SJCRH30 (cell line): ENCODE measurements at regions not wholly inside any gene's neighbourhood (a gene's known extent, or its start where the extent isn't known, plus 50 kb on each side); places are given as distances from the start of the nearest gene placed in this dataset.
"Not testable (repeated sequence)": the region's sequence is repeated elsewhere in the genome, so short reads cannot be mapped to it uniquely, and the experiment has no call there.

Experiments used
- DNase-seq, 2 experiments: peaks; one replicate each; pipeline ENCODE4 v3.0.0-alpha.2; 2015 to 2020
- H3K27ac ChIP-seq: fragments of 250-450 bp; sonication (Bioruptor Pico); 2 replicates; pipeline ENCODE4 v1.5.1; 2020; ENCODE audit warnings: mild to moderate bottlenecking, moderate library complexity
- H3K27me3 ChIP-seq: fragments of 250-450 bp; sonication (Bioruptor Pico); 2 replicates; pipeline ENCODE4 v1.5.1; 2020; ENCODE audit warnings: mild to moderate bottlenecking, moderate library complexity
- H3K36me3 ChIP-seq: fragments of 250-450 bp; sonication (Bioruptor Pico); 2 replicates; pipeline ENCODE4 v1.5.1; 2020; ENCODE audit warnings: mild to moderate bottlenecking, moderate library complexity
- H3K4me1 ChIP-seq: fragments of 250-450 bp; sonication (Bioruptor Pico); 2 replicates; pipeline ENCODE4 v1.5.1; 2020; ENCODE audit warnings: mild to moderate bottlenecking, moderate library complexity
- H3K4me3 ChIP-seq: fragments of 250-450 bp; sonication (Bioruptor Pico); 2 replicates; pipeline ENCODE4 v1.5.1; 2020; ENCODE audit warnings: mild to moderate bottlenecking, moderate library complexity
- H3K9me3 ChIP-seq: fragments of 250-450 bp; sonication (Bioruptor Pico); replicated peaks from 2 replicates; pipeline ENCODE4 v1.5.1; 2020; ENCODE audit warnings: mild to moderate bottlenecking, moderate library complexity

DNA sequence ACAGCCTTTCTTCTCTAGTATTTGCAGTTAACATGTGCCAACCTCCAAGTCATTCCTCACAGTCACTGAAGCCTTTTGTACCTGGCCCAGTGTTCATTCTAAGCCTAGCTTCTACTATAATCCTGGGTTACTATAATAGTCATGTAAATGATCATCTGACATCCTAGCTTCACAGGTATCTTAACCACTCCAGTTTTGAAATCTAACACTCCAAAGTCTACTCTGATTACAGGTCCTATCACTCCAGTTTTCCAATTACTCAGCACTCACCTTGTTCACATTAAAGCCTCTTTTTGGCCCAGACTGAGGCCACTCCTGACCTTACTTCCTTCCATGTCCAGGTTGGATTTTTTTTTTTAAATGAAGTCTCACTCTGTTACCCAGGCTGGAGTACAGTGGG lies 87.6 kb upstream of the ZCCHC13 start:
- H3K4me3 ChIP-seq, result no peak overlapping the region
- DNase-seq, result no peak
- H3K27me3 ChIP-seq, result no peaks in the 10 kb centered on the region
- H3K36me3 ChIP-seq, result peaks cover 62% of the 10 kb centered on the region
- no peaks in the 10 kb centered on the region for H3K9me3 ChIP-seq
- no peaks in the 10 kb centered on the region for H3K4me1 ChIP-seq
- no peak overlapping the region for H3K27ac ChIP-seq

DNA sequence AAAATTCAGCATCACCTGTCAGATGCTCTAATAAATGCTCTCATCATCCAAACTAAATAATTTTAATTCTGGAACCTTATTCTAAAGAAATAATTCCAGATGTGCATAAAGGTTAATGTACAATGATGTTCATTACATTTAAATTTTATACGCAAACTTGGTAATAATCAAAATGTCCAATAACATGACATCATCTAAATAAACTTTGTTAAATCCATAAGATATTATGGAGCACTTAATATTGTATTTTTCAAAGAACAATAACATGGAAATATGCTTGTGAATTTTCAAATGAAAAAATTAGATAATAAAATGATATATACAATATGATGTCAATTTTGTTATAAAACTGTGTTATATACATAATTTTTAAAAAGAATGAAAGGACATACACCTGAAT lies 92.1 kb upstream of the ZCCHC13 start:
- no peak for DNase-seq
- Histone ChIP-seq H3K4me1 (no peaks in the 10 kb centered on the region), H3K27me3 (no peaks in the 10 kb centered on the region), H3K36me3 (peaks cover 63% of the 10 kb centered on the region), H3K9me3 (no peaks in the 10 kb centered on the region), H3K4me3 (no peak overlapping the region), H3K27ac (no peak overlapping the region)

DNA sequence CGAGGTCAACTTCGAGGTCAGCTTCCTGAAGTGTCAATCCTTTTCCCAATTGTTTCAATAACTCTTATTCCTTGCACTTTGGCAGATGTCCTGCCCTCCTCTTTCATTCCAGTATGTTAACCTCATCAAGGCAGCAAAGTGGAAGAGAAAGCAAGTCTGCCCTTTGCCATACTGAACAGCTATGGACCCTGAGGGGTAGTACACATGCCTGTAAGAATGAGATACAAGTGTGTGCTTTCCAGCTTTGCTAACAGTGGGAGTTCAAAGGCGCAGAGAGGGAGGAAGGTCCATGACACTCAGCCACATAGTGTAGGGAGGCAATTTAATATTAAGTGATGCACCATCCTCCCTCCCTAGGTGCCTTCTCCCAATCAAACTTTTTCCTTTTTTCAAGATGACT lies 96.4 kb upstream of the ZCCHC13 start:
- Histone ChIP-seq H3K27me3 (no peaks in the 10 kb centered on the region), H3K36me3 (peaks cover 47% of the 10 kb centered on the region)

DNA sequence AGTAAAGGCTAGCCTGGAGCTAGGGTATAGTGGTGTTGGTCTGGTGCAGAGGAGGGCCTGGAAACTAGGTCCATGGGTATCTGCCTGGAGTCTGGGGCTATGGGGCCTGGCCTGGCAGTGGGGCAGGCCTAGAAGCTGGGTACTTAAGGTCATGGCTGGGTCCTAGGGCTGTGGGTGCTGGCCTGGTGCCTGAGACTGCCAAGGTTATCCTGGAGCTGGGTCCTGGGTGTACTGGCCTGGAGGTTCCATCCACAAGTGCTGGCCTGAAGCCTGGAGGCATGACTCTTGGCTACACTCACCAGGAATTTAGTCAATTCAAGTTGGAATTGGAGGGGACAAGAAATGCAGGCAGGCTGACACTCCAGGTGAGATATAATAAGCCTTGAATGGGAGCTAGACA lies 108.4 kb upstream of the ZCCHC13 start:
- H3K27me3 ChIP-seq, result no peaks in the 10 kb centered on the region
- no peak overlapping the region for H3K27ac ChIP-seq
- peaks cover 2% of the 10 kb centered on the region; the same call in 1 of the 2 replicates for H3K36me3 ChIP-seq
- no peak for DNase-seq
- H3K4me3 ChIP-seq, result no peak overlapping the region
- no peaks in the 10 kb centered on the region for H3K9me3 ChIP-seq
- H3K4me1 ChIP-seq, result no peaks in the 10 kb centered on the region

More for the DNA sequence above, 96.4 kb upstream of the ZCCHC13 start:
- no peaks in the 10 kb centered on the region for H3K9me3 ChIP-seq
- no peak overlapping the region for H3K4me3 ChIP-seq
- no peaks in the 10 kb centered on the region for H3K4me1 ChIP-seq
- no peak for DNase-seq
- H3K27ac ChIP-seq, result no peak overlapping the region

DNA sequence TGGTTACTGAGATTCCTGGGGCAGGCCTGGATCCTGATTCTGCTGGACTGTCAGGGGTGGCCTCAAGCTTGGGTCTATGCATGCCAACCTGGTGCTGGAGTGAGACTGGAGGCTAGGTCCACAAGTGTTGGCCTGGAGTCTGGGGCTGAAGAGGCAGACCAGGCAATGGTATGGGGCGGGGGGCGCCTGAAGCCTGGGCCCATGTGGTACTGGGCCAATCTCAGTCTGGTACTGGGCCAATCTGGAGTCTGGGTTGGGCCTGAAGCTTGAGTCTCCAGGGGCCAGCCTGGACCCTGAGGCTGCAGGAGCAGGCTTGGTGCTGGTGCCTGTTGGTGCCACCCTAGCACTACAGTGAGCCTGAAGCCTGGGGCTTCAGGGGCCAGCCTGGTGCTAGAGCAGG lies 108.9 kb upstream of the ZCCHC13 start:
- H3K9me3 ChIP-seq, result no peaks in the 10 kb centered on the region
- no peak overlapping the region for H3K27ac ChIP-seq
- H3K27me3 ChIP-seq, result no peaks in the 10 kb centered on the region
- peaks cover 2% of the 10 kb centered on the region; the same call in 1 of the 2 replicates for H3K36me3 ChIP-seq
- no peaks in the 10 kb centered on the region for H3K4me1 ChIP-seq
- no peak for DNase-seq
- H3K4me3 ChIP-seq, result no peak overlapping the region

DNA sequence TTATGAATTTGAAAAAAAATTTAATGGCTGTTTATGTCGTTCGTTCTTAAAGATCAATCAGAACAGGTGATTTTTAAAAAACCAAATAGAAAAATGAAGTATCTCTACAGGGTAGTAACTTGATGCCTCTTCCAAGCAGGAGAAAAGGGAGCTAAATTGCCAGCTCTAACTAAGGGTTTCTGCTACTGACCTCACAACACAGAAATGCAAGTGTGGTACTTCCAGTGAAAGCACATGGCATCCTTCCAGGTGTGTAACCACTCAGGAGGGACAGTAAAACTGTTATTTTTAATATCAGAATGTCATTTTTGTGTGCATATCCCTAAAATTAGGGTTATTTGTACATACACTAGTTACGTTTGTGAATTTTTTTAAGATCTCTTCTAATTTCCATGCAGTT lies 116.8 kb upstream of the ZCCHC13 start:
- H3K36me3 ChIP-seq, result no peaks in the 10 kb centered on the region
- H3K4me3 ChIP-seq, result no peak overlapping the region
- DNase-seq, result no peak
- H3K4me1 ChIP-seq, result no peaks in the 10 kb centered on the region
- H3K9me3 ChIP-seq, result no peaks in the 10 kb centered on the region
- H3K27me3 ChIP-seq, result no peaks in the 10 kb centered on the region
- H3K27ac ChIP-seq, result no peak overlapping the region

DNA sequence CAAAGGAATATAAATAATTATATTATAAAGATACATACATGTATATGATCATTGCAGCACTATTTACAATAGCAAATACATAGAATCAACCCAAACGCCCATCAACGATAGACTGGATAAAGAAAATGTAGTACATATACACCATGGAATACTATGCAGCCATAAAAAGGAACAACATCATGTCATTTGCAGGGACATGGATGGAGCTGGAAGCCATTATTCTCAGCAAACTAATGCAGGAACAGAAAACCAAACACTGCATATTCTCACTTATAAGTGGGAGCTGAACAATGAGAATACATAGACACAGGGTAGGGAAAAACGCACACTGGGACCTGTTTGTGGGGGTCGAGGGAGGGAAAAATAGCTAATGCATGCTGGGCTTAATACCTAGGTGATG lies 120.9 kb upstream of the ZCCHC13 start:
- not testable (repeated sequence) for H3K4me3 ChIP-seq, H3K27me3 ChIP-seq, DNase-seq, H3K36me3 ChIP-seq, H3K9me3 ChIP-seq, H3K4me1 ChIP-seq, H3K27ac ChIP-seq

DNA sequence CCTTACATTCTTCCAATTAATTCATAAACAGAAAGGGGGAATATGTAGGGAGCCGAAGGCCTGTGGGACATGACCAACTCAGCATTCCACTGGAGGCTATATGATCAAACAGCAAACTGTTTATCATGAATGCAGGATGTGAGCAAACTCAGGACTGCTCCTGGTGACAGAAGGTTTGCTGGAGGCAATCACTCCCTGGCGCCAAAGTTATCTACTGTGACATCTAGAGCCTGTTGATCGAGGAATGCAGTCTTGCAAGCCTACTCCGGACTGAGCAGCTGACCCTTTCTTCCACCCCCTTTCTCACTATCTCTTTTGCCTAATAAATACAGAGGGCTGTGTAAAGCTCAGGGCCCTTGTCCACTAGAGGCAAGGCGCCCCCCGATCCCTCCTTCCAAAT lies 122.0 kb upstream of the ZCCHC13 start:
- not testable (repeated sequence) for DNase-seq, H3K36me3 ChIP-seq

DNA sequence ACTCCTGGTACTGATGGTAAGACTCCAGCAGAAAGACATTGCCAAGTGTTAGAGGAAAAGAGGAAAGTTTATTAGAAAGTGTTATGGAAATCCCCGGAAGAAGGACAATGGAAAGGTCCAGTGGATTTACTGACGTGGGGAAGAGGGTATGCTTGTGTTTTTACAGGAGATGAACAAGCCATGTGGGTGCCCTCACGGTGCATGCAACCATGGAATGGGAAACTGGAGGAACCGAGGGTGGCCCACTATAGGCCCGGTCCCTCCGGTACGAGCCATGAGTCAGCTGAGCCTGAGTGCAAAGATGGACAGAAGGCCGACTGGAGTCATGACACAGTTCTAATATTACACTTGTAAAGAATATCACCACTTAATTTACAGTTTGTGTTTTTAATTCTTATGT lies 123.3 kb upstream of the ZCCHC13 start:
- no peak overlapping the region for H3K27ac ChIP-seq
- no peaks in the 10 kb centered on the region for H3K36me3 ChIP-seq
- DNase-seq, result no peak
- H3K9me3 ChIP-seq, result no peaks in the 10 kb centered on the region
- H3K4me3 ChIP-seq, result no peak overlapping the region
- no peaks in the 10 kb centered on the region for H3K27me3 ChIP-seq
- H3K4me1 ChIP-seq, result no peaks in the 10 kb centered on the region

More for the DNA sequence above, 122.0 kb upstream of the ZCCHC13 start:
- not testable (repeated sequence) for H3K27me3 ChIP-seq, H3K4me1 ChIP-seq, H3K4me3 ChIP-seq, H3K9me3 ChIP-seq, H3K27ac ChIP-seq

DNA sequence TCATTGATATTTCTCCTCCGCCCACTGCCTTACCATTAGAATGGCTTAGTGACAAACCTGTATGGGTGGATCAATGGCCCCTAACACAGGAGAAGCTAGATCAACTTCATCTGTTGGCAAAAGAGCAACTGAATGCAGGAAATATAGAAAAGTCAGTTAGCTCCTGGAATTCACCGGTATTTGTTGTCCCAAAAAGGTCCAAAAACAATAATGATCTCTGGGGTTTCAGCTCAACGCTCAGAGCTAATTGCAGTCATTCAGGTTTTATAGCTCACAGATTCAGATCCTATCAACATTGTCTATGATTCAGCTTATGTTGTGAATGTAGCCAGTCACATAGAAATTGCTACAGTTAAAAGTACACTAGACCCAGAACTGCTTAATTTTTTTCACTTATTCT lies 124.0 kb upstream of the ZCCHC13 start:
- Histone ChIP-seq H3K4me3 (no peak overlapping the region), H3K27ac (no peak overlapping the region), H3K27me3 (no peaks in the 10 kb centered on the region), H3K9me3 (no peaks in the 10 kb centered on the region), H3K36me3 (no peaks in the 10 kb centered on the region), H3K4me1 (no peaks in the 10 kb centered on the region)
- DNase-seq, result no peak

DNA sequence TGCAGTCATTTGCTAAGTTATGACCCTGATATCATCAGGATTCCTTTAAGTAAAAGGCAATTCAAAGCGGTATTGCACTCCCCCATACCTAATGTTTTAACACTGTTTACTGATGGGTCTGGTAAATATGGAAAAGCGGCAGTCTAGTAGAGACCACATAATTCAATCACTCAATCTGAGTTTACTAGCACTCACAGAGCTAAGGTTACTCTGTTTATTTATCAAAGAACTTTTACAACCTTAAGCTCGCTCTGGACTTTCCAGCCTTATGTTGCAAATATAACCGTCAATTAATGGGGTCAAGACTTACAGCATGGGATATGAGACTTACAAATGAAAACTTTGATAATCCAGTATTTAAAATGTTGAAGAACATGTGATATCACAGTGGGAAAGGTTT lies 124.5 kb upstream of the ZCCHC13 start:
- Histone ChIP-seq H3K4me3 (no peak overlapping the region), H3K9me3 (no peaks in the 10 kb centered on the region), H3K4me1 (no peaks in the 10 kb centered on the region), H3K27ac (no peak overlapping the region), H3K27me3 (no peaks in the 10 kb centered on the region), H3K36me3 (no peaks in the 10 kb centered on the region)
- no peak for DNase-seq

DNA sequence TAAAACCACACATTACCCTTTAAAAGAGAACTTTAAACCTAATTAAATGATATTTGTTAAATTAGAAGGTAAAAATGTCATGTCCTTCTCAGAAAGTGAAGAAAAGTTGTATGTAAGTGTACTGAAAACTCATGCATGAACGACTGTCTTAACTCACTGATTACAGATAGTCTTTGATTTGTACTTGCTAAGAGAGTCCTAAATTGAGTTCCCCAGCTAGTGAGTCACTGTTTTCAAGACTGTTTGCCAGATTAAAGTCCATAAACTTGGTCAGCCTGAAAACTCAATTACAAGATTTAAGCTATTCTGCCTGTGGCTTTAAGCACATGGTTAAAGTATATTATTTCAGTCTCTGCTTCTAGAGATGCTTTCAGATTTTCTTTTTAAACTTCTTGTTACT lies 124.9 kb upstream of the ZCCHC13 start:
- H3K4me1 ChIP-seq, result no peaks in the 10 kb centered on the region
- H3K27me3 ChIP-seq, result no peaks in the 10 kb centered on the region
- no peak for DNase-seq
- H3K4me3 ChIP-seq, result no peak overlapping the region
- H3K9me3 ChIP-seq, result no peaks in the 10 kb centered on the region
- no peak overlapping the region for H3K27ac ChIP-seq
- no peaks in the 10 kb centered on the region for H3K36me3 ChIP-seq

DNA sequence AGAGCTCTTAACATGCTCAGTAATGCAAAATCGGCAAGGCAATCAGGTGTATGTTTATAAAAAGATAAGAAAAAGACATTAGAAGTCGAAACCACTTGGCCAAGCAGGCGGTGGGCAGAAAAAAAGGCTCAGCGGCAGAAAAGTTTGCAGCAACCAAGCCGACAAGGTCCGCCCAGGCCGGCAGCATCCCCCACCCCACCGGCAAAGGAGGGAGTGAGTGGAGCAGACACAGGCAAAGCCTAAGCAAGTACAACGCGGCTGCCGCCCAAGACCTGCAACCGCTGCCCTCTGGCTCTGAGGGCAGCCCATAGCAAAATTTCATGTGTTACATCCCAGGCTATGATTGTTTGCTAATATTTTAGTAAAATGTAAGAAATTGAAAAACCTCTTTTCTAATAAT lies 125.4 kb upstream of the ZCCHC13 start:
- no peak for DNase-seq
- Histone ChIP-seq H3K4me3 (no peak overlapping the region), H3K36me3 (no peaks in the 10 kb centered on the region), H3K9me3 (no peaks in the 10 kb centered on the region), H3K4me1 (no peaks in the 10 kb centered on the region), H3K27me3 (no peaks in the 10 kb centered on the region), H3K27ac (no peak overlapping the region)

DNA sequence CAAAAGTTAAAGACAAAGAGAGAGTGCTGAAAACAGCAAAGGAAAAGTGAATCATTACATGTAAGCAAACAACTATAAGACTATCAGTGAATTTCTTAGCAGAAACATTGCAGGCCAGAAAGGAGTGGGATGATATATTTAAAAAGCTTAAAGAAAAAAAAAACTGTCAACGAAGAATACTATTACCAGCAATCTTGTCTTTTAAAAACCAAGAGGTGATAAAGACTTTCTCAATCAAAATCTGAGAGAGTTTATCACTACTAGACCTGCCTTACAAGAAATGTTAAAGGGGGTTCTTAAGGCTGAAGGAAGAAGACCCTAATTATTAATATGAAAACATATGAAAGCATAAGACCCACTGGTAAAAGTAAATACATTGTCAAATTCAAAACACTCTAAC lies 132.5 kb upstream of the ZCCHC13 start:
- Histone ChIP-seq H3K9me3 (peaks cover 10% of the 10 kb centered on the region), H3K27me3 (no peaks in the 10 kb centered on the region), H3K4me1 (no peaks in the 10 kb centered on the region), H3K36me3 (no peaks in the 10 kb centered on the region; the same call in 1 of the 2 replicates), H3K4me3 (no peak overlapping the region), H3K27ac (no peak overlapping the region)
- no peak for DNase-seq

DNA sequence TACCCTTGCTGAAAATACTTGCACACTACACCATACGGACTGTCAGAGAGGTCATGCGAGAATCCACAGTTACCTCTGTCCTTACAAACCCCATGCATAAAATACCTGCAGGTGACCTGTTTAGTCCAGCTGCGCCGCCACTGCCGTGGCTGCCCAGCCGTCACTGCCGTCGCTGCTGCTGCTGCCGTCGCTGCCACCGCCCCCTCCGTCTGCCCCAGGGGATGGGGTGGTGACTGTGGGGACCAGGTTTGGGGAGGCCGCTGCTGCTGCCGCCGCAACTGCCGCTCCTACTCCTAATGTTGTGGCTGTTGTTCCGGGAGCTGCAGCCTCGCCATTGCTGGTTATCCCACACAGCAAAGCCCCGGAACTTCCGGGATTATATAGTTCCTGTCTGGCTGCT lies 141.8 kb upstream of the ZCCHC13 start:
- Histone ChIP-seq H3K4me3 (no peak overlapping the region), H3K27ac (no peak overlapping the region), H3K27me3 (no peaks in the 10 kb centered on the region), H3K36me3 (no peaks in the 10 kb centered on the region), H3K9me3 (no peaks in the 10 kb centered on the region), H3K4me1 (no peaks in the 10 kb centered on the region)
- DNase-seq, result no peak

DNA sequence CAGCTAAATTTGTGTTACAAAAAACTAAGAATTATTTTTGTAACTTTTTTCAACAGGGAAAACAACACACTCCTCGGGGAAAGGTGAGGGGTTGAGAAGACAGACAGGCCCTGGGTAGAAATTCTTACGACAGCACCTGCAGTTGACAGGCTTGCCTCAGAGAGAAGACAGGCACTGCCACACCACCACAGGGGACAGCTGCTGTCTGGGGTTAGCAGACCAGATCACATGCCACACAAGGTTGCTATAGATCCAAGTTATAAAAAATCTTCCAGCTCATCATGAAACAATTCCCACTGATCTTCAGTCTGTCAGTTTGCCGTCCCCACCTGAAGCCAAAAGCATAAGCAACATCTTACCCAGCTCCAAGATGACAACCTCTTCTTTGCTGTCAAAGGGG lies 143.2 kb upstream of the ZCCHC13 start:
- Histone ChIP-seq H3K36me3 (no peaks in the 10 kb centered on the region), H3K27me3 (no peaks in the 10 kb centered on the region), H3K4me3 (no peak overlapping the region), H3K4me1 (no peaks in the 10 kb centered on the region), H3K27ac (no peak overlapping the region), H3K9me3 (no peaks in the 10 kb centered on the region)
- peak; percentile 4 to 6 for DNase-seq

DNA sequence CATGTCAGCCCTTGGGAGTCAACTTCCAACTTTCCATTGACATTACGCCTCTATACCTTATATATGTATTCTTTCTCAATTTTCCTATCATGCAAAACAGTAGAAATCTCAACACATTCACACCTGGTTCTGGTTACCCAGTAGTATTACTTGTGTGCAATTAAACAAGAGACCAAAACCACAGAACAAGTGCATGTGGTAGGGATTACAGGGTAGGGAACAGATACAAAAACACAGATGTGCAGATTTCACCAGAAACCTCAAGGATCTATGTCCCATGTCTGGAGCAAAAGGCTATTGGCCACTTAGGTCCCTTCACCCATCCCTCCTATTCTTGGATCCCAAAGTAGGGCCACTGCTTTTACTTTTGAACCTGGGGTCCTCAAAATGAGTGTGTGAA lies 143.6 kb upstream of the ZCCHC13 start:
- Histone ChIP-seq H3K27me3 (no peaks in the 10 kb centered on the region), H3K36me3 (no peaks in the 10 kb centered on the region), H3K4me1 (no peaks in the 10 kb centered on the region), H3K27ac (no peak overlapping the region), H3K4me3 (no peak overlapping the region), H3K9me3 (no peaks in the 10 kb centered on the region)
- DNase-seq, result no peak
